Suprapubic skin (tissue), 4 donors: ENCODE measurements at regions not wholly inside any gene's neighbourhood (a gene's known extent, or its start where the extent isn't known, plus 50 kb on each side); places are given as distances from the start of the nearest gene placed in this dataset.
"Not testable (repeated sequence)": the region's sequence is repeated elsewhere in the genome, so short reads cannot be mapped to it uniquely, and the experiment has no call there.

ENCODE experiments used
- DNase-seq, 2 donors: peaks; one replicate each; pipeline ENCODE4 v3.0.0-alpha.2; 2019; ENCODE audit warnings: low spot score in 2 of 2
- H3K27ac ChIP-seq: fragments of 200-600 bp; sonication (generic); one replicate; pipeline ENCODE4 v1.5.1; 2019
- H3K27me3 ChIP-seq: fragments of 200-600 bp; sonication (generic); one replicate; pipeline ENCODE4 v1.5.1; 2019
- H3K36me3 ChIP-seq: fragments of 200-600 bp; sonication (generic); one replicate; pipeline ENCODE4 v1.5.1; 2019
- H3K4me1 ChIP-seq: fragments of 200-600 bp; sonication (generic); one replicate; pipeline ENCODE4 v1.5.1; 2019
- H3K4me3 ChIP-seq: fragments of 200-600 bp; sonication (generic); one replicate; pipeline ENCODE4 v1.5.1; 2019; ENCODE audit warnings: mild to moderate bottlenecking
- H3K9me3 ChIP-seq: fragments of 200-600 bp; sonication (generic); one replicate; pipeline ENCODE4 v1.5.1; 2019
- CTCF ChIP-seq, 2 donors: fragments of 200-600 bp in 1 of 2; fragments of 450-650 bp in 1 of 2; sonication (generic) in 1 of 2; IDR thresholded peaks; one replicate each; pipeline ENCODE4 v1.5.1; 2016 to 2019; ENCODE audit warnings: antibody characterized with exemption in 2 of 2, mild to moderate bottlenecking in 1 of 2, moderate library complexity in 1 of 2
- EP300 ChIP-seq: sonication (generic); formaldehyde crosslinking; IDR thresholded peaks from one replicate; pipeline ENCODE4 v1.6.1; 2017; ENCODE audit warnings: antibody characterized with exemption
- POLR2A ChIP-seq, 2 donors: fragments of 450-650 bp; IDR thresholded peaks; one replicate each; pipeline ENCODE4 v1.6.1; 2017; ENCODE audit warnings: antibody characterized with exemption in 2 of 2, mild to moderate bottlenecking in 2 of 2, moderate library complexity in 2 of 2
- POLR2AphosphoS5 ChIP-seq, 3 donors: sonication (generic); formaldehyde crosslinking; IDR thresholded peaks; one replicate each; pipeline ENCODE4 v1.6.1; 2017; ENCODE audit warnings: antibody characterized with exemption in 3 of 3
- WGBS: methylation state at CpG from one replicate; pipeline ENCODE4 v1.1.5; 2018; 5-methylcytosine and 5-hydroxymethylcytosine counted together

- Histone ChIP-seq H3K4me3 (no peak overlapping the region), H3K4me1 (no peaks in the 10 kb centered on the region), H3K27me3 (no peaks in the 10 kb centered on the region), H3K9me3 (no peaks in the 10 kb centered on the region), H3K36me3 (no peaks in the 10 kb centered on the region), H3K27ac (no peak overlapping the region)
- TF ChIP-seq EP300, result no peak
- TF ChIP-seq POLR2A (IDR thresholded peaks at IDR 0.05), result no peak
- no peak for TF ChIP-seq CTCF (IDR thresholded peaks at IDR 0.05)
- TF ChIP-seq POLR2AphosphoS5 (IDR thresholded peaks at IDR 0.05), result no peak
- WGBS, result 90% methylated on average over 4 of the region's 4 CpGs
- no peak for DNase-seq
Measured at GRCh38 chr19:28363254-28363653, 849.7 kb downstream of the UQCRFS1 start.

GRCh38 chr19:28359431-28360414 lies 853.2 kb downstream of the UQCRFS1 start:
- 60% methylated on average over 2 of the region's 2 CpGs for WGBS
- H3K4me1 ChIP-seq, result no peaks in the 10 kb centered on the region

GRCh38 chr19:28358633-28359032 lies 854.3 kb downstream of the UQCRFS1 start:
- WGBS, result 58% methylated on average over 2 of the region's 2 CpGs
- H3K27me3 ChIP-seq, result no peaks in the 10 kb centered on the region
- no peak overlapping the region for H3K4me3 ChIP-seq
- no peaks in the 10 kb centered on the region for H3K4me1 ChIP-seq
- no peak for DNase-seq
- no peak overlapping the region for H3K27ac ChIP-seq
- no peak for TF ChIP-seq POLR2A (IDR thresholded peaks at IDR 0.05)
- no peak for TF ChIP-seq POLR2AphosphoS5 (IDR thresholded peaks at IDR 0.05)
- TF ChIP-seq EP300, result no peak
- no peak for TF ChIP-seq CTCF (IDR thresholded peaks at IDR 0.05)
- no peaks in the 10 kb centered on the region for H3K9me3 ChIP-seq
- H3K36me3 ChIP-seq, result no peaks in the 10 kb centered on the region

More at GRCh38 chr19:28359431-28360414, 853.2 kb downstream of the UQCRFS1 start:
- H3K27ac ChIP-seq, result no peak overlapping the region
- H3K9me3 ChIP-seq, result no peaks in the 10 kb centered on the region
- no peak for DNase-seq
- no peak overlapping the region for H3K4me3 ChIP-seq
- TF ChIP-seq CTCF (IDR thresholded peaks at IDR 0.05) (no peak), POLR2A (IDR thresholded peaks at IDR 0.05) (no peak), EP300 (no peak), POLR2AphosphoS5 (IDR thresholded peaks at IDR 0.05) (no peak)
- H3K27me3 ChIP-seq, result no peaks in the 10 kb centered on the region
- H3K36me3 ChIP-seq, result no peaks in the 10 kb centered on the region

GRCh38 chr19:28351761-28352160 lies 861.2 kb downstream of the UQCRFS1 start:
- TF ChIP-seq CTCF (IDR thresholded peaks at IDR 0.05) (no peak), POLR2AphosphoS5 (IDR thresholded peaks at IDR 0.05) (no peak), POLR2A (IDR thresholded peaks at IDR 0.05) (no peak), EP300 (no peak)
- WGBS, result 93% methylated on average over 2 of the region's 3 CpGs
- no peaks in the 10 kb centered on the region for H3K36me3 ChIP-seq
- H3K9me3 ChIP-seq, result no peaks in the 10 kb centered on the region
- H3K27me3 ChIP-seq, result no peaks in the 10 kb centered on the region
- no peaks in the 10 kb centered on the region for H3K4me1 ChIP-seq
- H3K27ac ChIP-seq, result no peak overlapping the region
- no peak for DNase-seq
- no peak overlapping the region for H3K4me3 ChIP-seq

GRCh38 chr19:28351321-28351720 lies 861.6 kb downstream of the UQCRFS1 start:
- H3K27me3 ChIP-seq, H3K4me3 ChIP-seq, H3K4me1 ChIP-seq, H3K36me3 ChIP-seq, H3K27ac ChIP-seq, DNase-seq, H3K9me3 ChIP-seq: not testable (repeated sequence)
- WGBS, result 92% methylated on average over 6 of the region's 6 CpGs
